ENCODE measurements at regions not wholly inside any gene's neighbourhood (a gene's known extent, or its start where the extent isn't known, plus 50 kb on each side); places are given as distances from the start of the nearest gene placed in this dataset.
"Not testable (repeated sequence)": the region's sequence is repeated elsewhere in the genome, so short reads cannot be mapped to it uniquely, and the experiment has no call there.

- DNase-seq: not testable (repeated sequence)
Measured at GRCh38 chr2:201946746-201947145, 86.9 kb upstream of the FZD7 start.

DNA sequence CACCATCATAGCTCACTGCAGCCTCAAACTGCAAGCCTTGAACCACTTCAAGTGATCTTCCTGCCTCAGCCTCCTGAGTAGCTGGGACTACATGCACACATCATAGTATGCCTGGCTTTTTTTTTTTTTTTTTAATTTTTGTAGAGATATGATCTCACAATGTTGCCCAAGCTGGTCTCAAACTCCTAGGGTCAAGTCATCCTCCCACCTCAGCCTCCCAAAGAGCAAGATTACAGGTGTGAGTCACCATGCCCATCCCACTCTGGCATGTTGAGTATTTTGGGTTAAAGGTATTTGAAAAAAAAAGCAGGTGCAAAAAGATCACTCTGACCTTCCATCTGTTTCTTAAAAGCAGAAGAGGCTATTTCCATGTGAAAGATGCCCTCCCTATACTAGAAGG is 86.4 kb upstream of the FZD7 start:
- no peak for DNase-seq

DNA sequence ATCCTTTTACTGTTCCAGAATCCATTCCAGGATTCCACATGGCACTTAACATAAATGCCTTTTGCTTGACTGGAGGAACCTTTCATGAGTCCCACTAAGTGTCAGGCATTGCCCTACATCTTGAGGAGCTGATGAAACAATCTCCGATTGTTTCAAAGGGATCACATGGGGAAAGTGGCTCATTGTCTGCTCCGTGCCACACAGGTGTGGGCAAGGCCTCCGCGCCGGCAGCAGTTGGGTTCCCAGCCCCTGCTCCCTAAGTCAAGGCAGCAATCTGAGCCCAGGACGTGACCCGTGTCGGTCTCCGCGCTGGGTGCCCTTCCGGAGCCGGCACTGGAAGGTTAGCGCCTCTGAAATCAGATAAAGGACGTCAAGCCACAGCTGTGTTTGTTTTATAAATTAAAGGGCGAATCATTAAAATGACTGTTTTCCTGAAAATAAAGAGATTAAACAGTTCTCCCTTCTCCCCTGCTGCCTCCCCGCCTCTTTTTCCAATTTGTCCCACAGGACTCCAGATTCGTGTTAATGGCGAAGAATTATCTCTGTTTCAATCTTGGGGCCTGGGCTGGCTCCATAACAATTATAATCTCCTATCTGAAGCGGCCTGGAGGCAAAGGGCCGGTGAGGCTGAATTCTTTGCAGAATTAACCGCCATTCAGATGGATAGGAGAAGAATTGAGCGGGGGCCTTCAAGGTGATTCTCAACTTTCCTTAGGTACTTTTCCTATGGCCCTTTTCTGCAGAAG is 84.3 kb upstream of the FZD7 start:
- DNase-seq: no peak

- no peak for DNase-seq
Measured at GRCh38 chr2:201949927-201950246, 83.8 kb upstream of the FZD7 start.

GRCh38 chr2:201950606-201951005 is 83.0 kb upstream of the FZD7 start:
- DNase-seq: no peak

GRCh38 chr2:201952187-201952586 is 81.5 kb upstream of the FZD7 start:
- no peak for DNase-seq

DNA sequence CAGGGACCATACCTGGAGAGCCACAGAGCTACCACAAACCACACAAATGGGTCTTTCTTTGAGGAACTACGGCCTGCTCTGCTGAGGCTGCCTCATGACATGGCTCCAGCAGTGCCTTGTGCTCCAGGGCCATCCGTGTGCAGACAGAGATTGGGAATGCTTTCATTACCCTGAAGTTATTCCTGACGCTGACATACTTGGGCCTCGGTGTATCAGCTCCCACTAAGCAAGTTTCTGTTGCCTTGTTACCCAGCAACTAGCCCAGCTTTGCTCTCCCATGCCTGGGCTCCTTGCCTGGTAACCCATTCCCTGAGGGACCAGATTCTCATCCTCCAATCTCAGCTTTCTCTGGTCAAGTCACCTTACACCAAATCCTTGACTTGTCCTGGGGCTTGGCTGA is 80.3 kb upstream of the FZD7 start:
- no peak for DNase-seq

DNA sequence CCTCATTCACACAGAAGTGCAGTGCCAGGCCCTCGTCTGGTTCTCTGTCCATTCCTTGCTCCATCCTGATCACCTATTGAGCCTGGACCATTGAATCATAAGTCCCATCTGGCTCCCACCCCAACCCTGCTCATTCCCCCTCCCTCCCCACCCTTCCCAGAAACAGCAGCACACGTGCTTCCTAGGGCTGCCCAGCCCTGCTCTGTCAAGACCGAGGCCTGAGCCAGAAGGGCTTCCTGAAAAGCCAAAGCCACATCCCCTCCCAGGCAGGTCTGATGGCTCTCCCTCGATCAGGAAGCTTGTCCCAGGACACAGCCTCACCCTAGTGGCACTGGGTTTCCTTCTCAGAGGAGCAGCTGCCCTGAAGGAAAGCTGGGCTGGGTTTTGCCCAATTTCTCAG is 79.8 kb upstream of the FZD7 start:
- no peak for DNase-seq

DNA sequence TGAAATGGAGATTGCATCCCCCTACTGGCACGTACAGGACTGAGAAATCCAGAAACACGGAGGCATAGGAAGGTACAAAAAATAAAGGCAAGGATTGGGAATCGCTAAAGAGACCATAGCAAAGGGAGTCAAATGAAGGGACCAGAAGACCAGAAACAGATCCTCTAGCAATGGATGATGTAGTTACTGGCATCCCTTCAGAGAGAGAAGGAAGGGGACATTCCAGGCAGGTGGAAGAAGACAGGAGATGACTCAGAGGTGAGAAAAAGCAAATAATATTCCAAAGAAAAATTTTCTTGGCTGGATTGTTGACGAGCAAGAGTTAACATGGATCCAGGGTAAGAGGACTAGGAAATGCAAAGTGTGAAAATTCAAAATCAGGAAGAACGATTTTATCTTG is 78.4 kb upstream of the FZD7 start:
- DNase-seq: no peak

GRCh38 chr2:201955702-201956141 is 77.9 kb upstream of the FZD7 start:
- no peak for DNase-seq

GRCh38 chr2:201956361-201956760 is 77.3 kb upstream of the FZD7 start:
- no peak for DNase-seq

- no peak for DNase-seq
Measured at GRCh38 chr2:201957091-201957490, 76.6 kb upstream of the FZD7 start.

GRCh38 chr2:201959198-201959597 is 74.5 kb upstream of the FZD7 start:
- DNase-seq: no peak

GRCh38 chr2:201959626-201960025 is 74.0 kb upstream of the FZD7 start:
- no peak for DNase-seq

GRCh38 chr2:201960305-201960704 is 73.3 kb upstream of the FZD7 start:
- no peak for DNase-seq

GRCh38 chr2:201961401-201961800 is 72.3 kb upstream of the FZD7 start:
- no peak for DNase-seq

DNA sequence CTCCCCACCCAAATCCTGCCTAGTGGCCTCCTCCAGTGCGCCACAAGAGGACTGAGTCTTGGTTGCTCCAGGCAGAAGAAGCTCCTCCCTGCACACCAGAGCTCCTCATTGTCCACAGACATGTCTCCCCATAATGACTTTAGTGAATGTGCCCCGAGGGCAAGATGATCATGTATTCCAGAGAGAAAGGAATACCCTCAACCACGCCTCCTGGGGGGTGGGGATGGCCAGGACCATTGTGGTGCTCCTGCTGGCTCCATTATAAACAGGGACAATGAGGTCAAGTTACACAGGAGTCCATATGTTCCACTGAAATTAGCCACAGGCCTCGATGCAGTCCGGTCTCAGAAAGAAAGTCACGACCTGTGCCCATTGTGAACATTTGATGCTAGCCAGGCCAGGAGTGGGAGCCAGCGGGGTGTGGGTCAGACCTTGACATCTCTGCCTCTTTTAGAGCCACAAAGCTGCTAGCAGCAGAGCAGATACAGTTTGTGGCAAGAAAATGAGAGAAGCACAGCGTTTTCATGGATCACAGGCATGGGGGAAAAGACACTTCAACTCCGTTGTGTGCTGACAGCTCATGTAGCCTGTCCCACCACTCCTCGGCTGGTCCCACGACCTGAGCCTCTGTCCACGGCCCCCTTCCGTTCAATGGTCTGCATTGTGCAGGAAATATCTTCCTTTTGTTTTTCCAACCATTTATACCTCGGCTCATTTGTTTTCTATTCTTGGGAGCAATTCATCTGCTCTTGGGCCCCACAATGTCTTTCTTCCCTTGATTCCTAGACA is 70.7 kb upstream of the FZD7 start:
- no peak for DNase-seq

GRCh38 chr2:201964011-201964410 is 69.6 kb upstream of the FZD7 start:
- no peak for DNase-seq

- DNase-seq: peak; percentile 30
Measured at GRCh38 chr2:201964631-201965206, 68.9 kb upstream of the FZD7 start.

DNA sequence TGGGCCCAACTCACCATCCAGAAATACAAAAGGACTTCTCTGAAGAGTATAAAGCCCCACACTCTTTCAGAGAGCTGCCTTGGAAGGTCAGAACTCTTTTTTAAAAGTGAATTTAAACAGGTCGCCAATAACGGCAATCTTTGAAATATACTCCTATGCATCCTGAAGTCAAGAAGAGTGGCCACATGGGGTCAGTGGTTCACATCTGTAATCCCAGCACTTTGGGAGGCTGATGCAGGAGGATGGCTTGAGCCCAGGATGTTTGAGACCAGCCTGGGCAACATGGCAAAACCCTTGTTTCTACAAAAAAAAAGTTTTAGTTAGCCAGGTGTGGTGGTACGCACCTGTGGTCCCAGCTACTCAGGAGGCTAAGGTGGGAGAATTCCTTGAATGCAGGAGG is 68.1 kb upstream of the FZD7 start:
- DNase-seq: no peak

DNA sequence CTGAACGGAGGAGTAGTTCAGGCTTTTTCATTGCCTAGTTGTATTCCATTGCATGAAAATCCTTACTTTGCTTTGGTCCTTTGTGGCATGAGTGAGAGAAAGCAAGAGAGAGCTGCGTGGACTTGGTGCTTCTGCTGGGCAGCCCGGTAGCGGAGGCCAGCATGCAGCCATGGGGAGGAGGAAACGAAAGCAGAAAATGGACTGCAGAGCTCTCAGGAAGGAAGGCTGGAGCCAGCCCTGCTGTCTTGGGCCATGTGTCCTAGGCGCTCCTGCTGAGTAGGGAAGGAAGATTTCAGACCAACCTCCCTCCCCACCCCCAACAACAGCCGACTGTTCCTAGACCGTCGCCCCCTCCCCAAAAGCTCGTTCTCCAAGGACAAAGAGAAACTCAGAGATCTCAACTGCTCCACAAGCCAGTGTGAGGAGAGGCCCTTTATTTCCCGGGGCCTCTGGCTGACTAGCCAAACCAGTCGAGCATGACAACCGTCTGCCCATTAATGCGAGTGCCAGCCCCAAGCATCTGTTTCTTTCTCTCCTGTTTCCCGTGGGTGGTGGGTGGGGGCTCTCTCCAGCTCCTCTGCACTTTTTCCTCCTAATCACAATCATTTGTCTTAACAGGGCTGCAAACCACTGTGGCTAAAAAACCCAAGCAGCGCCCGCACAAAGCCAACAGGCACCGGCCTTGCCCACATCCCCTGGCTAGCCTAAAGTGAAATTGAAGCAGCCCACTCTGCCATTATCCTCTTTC is 66.8 kb upstream of the FZD7 start:
- no peak for DNase-seq

DNA sequence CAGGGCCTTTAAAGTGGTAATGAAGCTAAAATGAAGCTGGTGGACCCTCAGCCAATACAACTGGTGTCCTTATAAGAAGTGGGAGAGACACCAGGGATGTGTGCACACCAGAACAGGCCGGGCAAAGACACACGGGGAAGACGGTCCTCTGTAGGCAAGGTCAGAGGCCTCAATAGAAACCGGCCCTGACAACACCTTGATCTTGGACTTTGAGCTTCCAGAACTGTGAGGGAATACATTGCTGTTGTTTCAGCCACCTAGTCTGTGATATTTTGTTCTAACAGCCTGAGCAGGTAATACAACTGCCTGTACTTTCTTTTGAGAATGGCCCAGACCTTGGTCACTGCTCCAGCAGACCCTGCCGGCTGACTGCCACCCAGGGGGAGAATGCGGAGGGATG is 65.6 kb upstream of the FZD7 start:
- DNase-seq: no peak

- DNase-seq: no peak
Measured at GRCh38 chr2:201968476-201968875, 65.2 kb upstream of the FZD7 start.

Measured in stimulated activated CD4-positive, alpha-beta T cell treated with anti-CD3 and anti-CD28 coated beads, Interleukin-1b, Interleukin-23, amount 100 ng/mL, for 48 hours (primary cell).